GM13977 (cell line): ENCODE measurements at regions not wholly inside any gene's neighbourhood (a gene's known extent, or its start where the extent isn't known, plus 50 kb on each side); places are given as distances from the start of the nearest gene placed in this dataset.

ENCODE experiments used
- DNase-seq: peaks from one replicate; pipeline ENCODE4 v3.0.0; 2012; ENCODE audit warnings: low spot score
- in situ Hi-C: fragments of 300-500 bp; cut with MboI; formaldehyde crosslinking; loops from one replicate; pipeline ENCODE4 v1.12.0; 2022; ENCODE audit warnings: low sequenced_read_pairs, low pct_unique_long_range_greater_than_20kb, mixed read lengths, inconsistent platforms; ENCODE audit not compliant: unreplicated experiment
- TF ChIP-seq, protein P1 (sequence below): IDR thresholded peaks from 2 replicates; pipeline ENCODE4 v1.5.1; 2012; ENCODE audit warnings: mild to moderate bottlenecking, control low read depth; ENCODE audit not compliant: insufficient read depth; ENCODE audit errors: extremely low read depth, missing control alignments

DNA sequence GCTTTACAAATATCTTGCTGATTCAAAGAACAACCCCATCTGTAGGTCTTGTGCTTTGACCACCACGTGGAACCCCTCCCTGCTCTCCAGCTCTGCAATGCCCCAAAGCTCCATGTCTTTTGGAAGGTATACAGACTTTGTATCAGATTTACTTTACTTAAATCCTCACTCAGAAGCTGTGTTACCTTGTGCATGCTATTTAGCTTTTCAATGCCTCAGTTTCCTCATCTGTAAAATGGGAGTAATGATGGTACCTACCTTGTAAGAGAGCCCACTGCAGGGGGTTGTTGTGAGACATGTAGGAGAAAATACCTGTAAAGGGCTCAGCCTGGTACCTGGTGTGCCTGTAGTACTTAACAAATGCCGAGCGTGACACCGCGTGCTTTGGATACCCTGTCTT lies 200.2 kb upstream of the CHD6 start:
- TF ChIP-seq, protein P1, sequence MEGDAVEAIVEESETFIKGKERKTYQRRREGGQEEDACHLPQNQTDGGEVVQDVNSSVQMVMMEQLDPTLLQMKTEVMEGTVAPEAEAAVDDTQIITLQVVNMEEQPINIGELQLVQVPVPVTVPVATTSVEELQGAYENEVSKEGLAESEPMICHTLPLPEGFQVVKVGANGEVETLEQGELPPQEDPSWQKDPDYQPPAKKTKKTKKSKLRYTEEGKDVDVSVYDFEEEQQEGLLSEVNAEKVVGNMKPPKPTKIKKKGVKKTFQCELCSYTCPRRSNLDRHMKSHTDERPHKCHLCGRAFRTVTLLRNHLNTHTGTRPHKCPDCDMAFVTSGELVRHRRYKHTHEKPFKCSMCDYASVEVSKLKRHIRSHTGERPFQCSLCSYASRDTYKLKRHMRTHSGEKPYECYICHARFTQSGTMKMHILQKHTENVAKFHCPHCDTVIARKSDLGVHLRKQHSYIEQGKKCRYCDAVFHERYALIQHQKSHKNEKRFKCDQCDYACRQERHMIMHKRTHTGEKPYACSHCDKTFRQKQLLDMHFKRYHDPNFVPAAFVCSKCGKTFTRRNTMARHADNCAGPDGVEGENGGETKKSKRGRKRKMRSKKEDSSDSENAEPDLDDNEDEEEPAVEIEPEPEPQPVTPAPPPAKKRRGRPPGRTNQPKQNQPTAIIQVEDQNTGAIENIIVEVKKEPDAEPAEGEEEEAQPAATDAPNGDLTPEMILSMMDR, result no peak
- in situ Hi-C loops, result no loop called here
- no peak for DNase-seq

DNA sequence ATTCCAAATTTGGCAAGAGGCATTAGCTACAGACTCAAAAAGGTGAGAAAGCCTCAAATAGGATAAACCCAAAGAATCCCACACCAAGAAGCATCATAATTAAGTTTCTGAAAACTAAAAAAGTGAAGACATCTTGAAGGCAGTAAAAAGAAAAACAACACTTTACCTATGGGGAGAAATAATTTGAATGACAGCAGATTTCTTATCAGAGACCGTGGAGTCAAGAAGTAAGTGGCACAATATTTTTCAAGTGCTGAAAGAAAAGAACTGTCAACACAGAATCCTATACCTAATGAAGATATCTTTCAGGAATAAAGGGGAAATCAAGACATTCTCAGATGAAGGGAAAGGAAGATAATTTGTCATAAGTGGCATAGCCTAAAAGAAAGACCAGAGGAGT lies 193.3 kb upstream of the CHD6 start:
- TF ChIP-seq, protein P1, result no peak
- in situ Hi-C loops, result no loop called here
- DNase-seq, result no peak

DNA sequence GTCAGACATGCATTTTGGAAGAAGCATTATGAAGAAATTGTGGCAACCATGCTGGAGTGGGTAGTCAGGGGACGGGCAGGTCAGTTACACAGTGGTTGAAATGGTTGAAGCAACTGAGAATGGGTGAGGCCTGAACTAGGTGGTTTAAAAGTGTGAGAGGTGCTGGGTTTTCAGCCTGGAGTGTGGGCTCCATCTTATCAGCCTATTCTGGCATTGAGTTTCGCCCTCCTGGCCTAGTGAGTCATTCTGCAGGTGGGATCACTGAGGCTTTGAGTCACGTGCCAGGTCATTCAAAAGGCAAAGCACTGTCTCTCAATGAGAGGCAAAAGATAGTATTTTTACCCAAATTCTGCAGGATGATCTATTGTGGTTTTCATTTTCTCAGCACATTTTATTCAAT lies 181.9 kb upstream of the CHD6 start:
- in situ Hi-C loops, result no loop called here
- TF ChIP-seq, protein P1, result no peak
- no peak for DNase-seq

DNA sequence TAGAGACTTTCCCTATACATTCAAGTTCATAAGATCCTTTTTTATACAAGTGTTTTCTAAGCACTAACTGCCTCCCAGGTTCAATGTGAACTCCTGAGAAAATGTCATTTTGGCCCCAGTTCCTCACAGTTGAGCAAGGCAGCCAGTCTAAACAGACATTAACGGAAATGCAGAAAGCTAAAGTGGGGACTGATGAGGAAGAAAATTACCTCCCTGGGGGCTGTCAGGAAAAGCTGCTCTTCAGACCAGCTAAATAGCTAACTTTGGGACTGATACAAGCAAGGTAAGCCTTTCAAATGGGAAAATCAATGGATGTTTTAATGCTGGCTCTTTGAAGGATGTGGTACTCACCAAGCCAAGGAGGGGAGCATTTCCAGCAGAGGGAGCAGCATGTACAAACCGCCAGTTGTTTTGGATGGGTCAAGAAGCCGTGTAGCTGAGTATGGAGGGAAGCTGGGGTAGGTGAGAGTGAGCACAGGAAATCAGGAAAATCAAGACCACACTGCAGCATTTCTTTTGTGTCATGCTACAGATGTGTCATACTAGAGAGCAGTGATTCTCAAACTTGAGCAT lies 180.8 kb upstream of the CHD6 start:
- TF ChIP-seq, protein P1, result no peak
- in situ Hi-C loops, result no loop called here
- DNase-seq, result no peak

DNA sequence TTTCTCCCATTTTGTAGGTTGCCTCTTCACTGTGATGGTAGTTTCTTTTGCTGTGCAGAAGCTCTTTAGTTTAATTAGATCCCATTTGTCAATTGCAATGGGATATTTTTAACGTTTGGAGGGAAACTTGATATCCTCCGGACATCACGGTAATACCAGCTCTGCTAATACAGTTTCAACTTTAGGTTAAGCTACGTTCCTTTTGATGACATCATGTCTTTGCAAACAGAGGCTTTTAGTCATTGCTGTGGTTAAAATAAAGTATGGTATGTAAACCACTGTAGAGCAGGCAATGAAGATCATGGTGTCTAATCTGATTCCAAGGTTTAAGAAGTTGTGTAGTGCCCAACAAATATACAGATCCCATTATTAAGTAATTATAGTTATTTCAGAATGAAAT lies 168.0 kb upstream of the CHD6 start:
- DNase-seq, result no peak
- in situ Hi-C loops, result no loop called here
- TF ChIP-seq, protein P1, result no peak

DNA sequence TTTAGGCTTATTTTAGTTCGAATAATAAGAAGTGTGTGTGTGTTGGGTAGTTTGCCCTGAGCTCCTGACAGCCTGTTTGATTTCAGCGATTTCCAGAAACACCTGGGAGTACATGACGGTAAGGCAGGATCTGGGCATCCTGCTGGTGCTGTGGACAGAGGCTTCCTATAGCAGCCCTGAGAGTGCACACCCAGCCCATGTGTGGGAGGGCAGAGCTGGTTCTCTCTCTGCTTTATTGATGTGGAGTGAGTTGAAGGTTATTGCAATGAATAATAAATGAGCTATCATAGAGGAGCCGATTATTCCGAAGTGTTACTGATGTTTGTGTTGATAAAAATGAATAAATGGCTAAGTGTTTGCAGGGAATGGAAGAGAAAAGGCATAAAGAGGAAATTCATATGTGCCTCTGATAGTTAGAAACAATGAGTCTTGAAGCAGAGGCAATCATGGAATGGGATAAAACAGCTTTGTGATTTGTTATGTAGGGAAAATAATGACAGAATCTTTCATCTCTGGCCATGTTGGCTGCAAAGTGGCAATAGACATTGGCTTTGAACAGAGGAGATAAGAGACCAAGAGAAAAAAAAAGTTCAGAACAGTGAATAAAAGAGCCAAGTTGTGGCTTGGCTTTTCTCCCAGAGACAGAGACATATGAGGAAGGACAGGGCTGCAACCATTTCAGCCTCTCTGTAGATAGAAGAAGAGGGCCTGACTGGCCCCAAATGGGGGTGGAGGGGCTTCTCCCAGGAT lies 166.2 kb upstream of the CHD6 start:
- DNase-seq, result no peak
- in situ Hi-C loops, result no loop called here
- TF ChIP-seq, protein P1, result no peak
